ENCODE measurements at regions not wholly inside any gene's neighbourhood (a gene's known extent, or its start where the extent isn't known, plus 50 kb on each side); places are given as distances from the start of the nearest gene placed in this dataset.

DNA sequence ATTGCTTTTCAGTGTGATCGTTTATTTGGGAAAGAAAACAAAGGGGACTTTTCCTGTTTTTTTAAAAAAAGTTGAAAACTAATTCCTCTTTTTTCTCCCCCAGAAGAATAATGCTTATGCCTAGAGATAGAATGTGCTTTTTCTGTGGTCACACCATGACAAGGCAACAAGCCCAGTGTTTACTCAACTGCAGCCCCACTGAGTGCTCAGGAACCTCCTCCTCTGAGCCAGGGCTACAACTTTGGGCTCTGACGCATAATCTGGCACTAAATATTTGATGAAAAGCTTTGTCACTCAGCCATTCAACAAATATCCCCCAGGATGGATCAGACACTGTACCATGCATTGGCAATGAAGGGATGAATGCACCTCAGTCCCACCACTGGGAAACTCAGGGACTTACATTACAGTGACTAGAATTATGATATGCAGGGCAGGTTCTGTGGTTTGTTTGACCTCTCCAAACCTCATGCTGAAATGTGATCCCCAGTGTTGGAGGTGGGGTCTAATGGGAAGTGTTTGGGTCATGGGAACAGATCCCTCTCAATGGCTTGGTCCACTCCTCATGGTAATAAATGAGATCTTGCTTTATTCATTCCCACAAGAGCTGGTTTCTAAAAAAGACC lies 155.9 kb downstream of the CCDC34 start:
- Histone ChIP-seq H3K56ac (ENCODE audit: extremely low read depth, insufficient read depth, low read length) (no peak overlapping the region), H4K91ac (ENCODE audit: insufficient read depth, low read depth, low read length) (no peak overlapping the region), H3K23ac (ENCODE audit: low read depth, low read length) (no peak overlapping the region), H2BK120ac (ENCODE audit: low read depth, low read length) (no peak overlapping the region), H2AK9ac (replicated peaks; ENCODE audit: low read depth, low read length, poor library complexity) (no peak overlapping the region), H3K27me3 (ENCODE audit: control insufficient read depth, insufficient read depth, low read length) (no peaks in the 10 kb centered on the region; the same call in 1 of the 2 replicates), H4K8ac (ENCODE audit: low read depth in 2 of 2, low read length in 2 of 2) (no peak overlapping the region), H3K27ac (ENCODE audit: insufficient read depth, low read length) (no peak overlapping the region), H3K79me1 (ENCODE audit: low read depth in 1 of 2, low read length in 2 of 2) (no peaks in the 10 kb centered on the region), H3K14ac (replicated peaks; ENCODE audit: low read depth, low read length) (no peak overlapping the region), H3K9ac (ENCODE audit: low read depth, low read length) (no peak overlapping the region), H2BK20ac (ENCODE audit: low read depth, low read length) (no peak overlapping the region), H4K5ac (ENCODE audit: low read depth, low read length) (no peak overlapping the region), H2BK5ac (ENCODE audit: low read depth, low read length, poor library complexity, severe bottlenecking) (no peak overlapping the region), H2AFZ (replicated peaks; ENCODE audit: low read length, poor library complexity) (no peak overlapping the region), H3K4ac (ENCODE audit: low read depth, low read length) (no peak overlapping the region), H3K36me3 (ENCODE audit: control insufficient read depth, insufficient read depth, low read length) (no peaks in the 10 kb centered on the region), H3K9me1 (ENCODE audit: insufficient read depth, low read length) (peaks cover 4% of the 10 kb centered on the region), H3K9me3 (ENCODE audit: control insufficient read depth, insufficient read depth, low read length) (no peaks in the 10 kb centered on the region), H2AK5ac (ENCODE audit: low read depth, low read length) (no peak overlapping the region; the same call in 1 of the 2 replicates), H2BK15ac (ENCODE audit: low read depth, low read length) (no peak overlapping the region), H3K4me2 (ENCODE audit: low read depth, low read length) (no peak overlapping the region), H4K20me1 (ENCODE audit: insufficient read depth, low read length) (no peaks in the 10 kb centered on the region), H3K4me3 (ENCODE audit: insufficient read depth, low read depth, low read length) (no peak overlapping the region), H3K4me1 (ENCODE audit: control insufficient read depth, insufficient read depth, low read length) (peaks cover 3% of the 10 kb centered on the region), H3K18ac (ENCODE audit: low read depth, low read length) (no peak overlapping the region)
- DNase-seq (no peak), ATAC-seq (ENCODE audit: low read depth) (no peak)
- no TSS peak for BruUV-seq (replicated peaks)
- ChIA-PET CTCF (interaction anchor here (0.6 kb wide), 1 partner anchor 267 kb away, joined by 3 read pairs; no protein-coding TSS in a partner anchor), POLR2A (ENCODE audit: unreplicated experiment) (no interaction called here)
- TF ChIP-seq, protein P1, sequence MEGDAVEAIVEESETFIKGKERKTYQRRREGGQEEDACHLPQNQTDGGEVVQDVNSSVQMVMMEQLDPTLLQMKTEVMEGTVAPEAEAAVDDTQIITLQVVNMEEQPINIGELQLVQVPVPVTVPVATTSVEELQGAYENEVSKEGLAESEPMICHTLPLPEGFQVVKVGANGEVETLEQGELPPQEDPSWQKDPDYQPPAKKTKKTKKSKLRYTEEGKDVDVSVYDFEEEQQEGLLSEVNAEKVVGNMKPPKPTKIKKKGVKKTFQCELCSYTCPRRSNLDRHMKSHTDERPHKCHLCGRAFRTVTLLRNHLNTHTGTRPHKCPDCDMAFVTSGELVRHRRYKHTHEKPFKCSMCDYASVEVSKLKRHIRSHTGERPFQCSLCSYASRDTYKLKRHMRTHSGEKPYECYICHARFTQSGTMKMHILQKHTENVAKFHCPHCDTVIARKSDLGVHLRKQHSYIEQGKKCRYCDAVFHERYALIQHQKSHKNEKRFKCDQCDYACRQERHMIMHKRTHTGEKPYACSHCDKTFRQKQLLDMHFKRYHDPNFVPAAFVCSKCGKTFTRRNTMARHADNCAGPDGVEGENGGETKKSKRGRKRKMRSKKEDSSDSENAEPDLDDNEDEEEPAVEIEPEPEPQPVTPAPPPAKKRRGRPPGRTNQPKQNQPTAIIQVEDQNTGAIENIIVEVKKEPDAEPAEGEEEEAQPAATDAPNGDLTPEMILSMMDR (conservative IDR thresholded peaks at IDR 0.05; ENCODE audit: low read depth, low read length) = no peak
- TF ChIP-seq SMC3 (IDR thresholded peaks at IDR 0.05; ENCODE audit: low read depth, low read length) (no peak), BHLHE40 (IDR thresholded peaks at IDR 0.05; ENCODE audit: low read depth, low read length) (no peak), CEBPB (IDR thresholded peaks at IDR 0.05; ENCODE audit: low read depth, low read length) (no peak), POLR2A (IDR thresholded peaks at IDR 0.05; ENCODE audit: low read depth, low read length) (no peak), MAZ (IDR thresholded peaks at IDR 0.05; ENCODE audit: borderline replicate concordance, low read depth, low read length) (no peak), NFE2L2 (IDR thresholded peaks at IDR 0.05; ENCODE audit: low read depth, low read length) (no peak), CHD1 (IDR thresholded peaks at IDR 0.05; ENCODE audit: low read depth, low read length) (no peak), RCOR1 (IDR thresholded peaks at IDR 0.05; ENCODE audit: insufficient replicate concordance, low read length) (no peak), MXI1 (IDR thresholded peaks at IDR 0.05; ENCODE audit: borderline replicate concordance, low read depth, low read length) (no peak), RFX5 (IDR thresholded peaks at IDR 0.05; ENCODE audit: low read depth, low read length) (no peak), RAD21 (IDR thresholded peaks at IDR 0.05; ENCODE audit: low read length) (no peak), MAFK (IDR thresholded peaks at IDR 0.05; ENCODE audit: low read depth, low read length) (no peak), FOS (IDR thresholded peaks at IDR 0.05; ENCODE audit: low read depth, low read length) (no peak)
- TF ChIP-seq, protein P2, sequence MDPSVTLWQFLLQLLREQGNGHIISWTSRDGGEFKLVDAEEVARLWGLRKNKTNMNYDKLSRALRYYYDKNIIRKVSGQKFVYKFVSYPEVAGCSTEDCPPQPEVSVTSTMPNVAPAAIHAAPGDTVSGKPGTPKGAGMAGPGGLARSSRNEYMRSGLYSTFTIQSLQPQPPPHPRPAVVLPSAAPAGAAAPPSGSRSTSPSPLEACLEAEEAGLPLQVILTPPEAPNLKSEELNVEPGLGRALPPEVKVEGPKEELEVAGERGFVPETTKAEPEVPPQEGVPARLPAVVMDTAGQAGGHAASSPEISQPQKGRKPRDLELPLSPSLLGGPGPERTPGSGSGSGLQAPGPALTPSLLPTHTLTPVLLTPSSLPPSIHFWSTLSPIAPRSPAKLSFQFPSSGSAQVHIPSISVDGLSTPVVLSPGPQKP (IDR thresholded peaks at IDR 0.05; ENCODE audit: borderline replicate concordance, low read depth, low read length) = no peak
- TF ChIP-seq, protein P3, sequence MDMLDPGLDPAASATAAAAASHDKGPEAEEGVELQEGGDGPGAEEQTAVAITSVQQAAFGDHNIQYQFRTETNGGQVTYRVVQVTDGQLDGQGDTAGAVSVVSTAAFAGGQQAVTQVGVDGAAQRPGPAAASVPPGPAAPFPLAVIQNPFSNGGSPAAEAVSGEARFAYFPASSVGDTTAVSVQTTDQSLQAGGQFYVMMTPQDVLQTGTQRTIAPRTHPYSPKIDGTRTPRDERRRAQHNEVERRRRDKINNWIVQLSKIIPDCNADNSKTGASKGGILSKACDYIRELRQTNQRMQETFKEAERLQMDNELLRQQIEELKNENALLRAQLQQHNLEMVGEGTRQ (IDR thresholded peaks at IDR 0.05; ENCODE audit: low read depth, low read length) = no peak
- WGBS, 2 experiments (ENCODE audit: extremely low coverage in 2 of 2, insufficient read length in 1 of 2) = no CpG with 5 or more reads among the region's 2 CpGs
- intact Hi-C loops (cut with micrococcal nuclease) = no loop called here
- in situ Hi-C loops (cut with MboI; ENCODE audit: low sequenced_read_pairs) = no loop called here
- dilution Hi-C loops (cut with HindIII; ENCODE audit: low sequenced_read_pairs, unreplicated experiment) = no loop called here
